GM18517 (cell line): ENCODE measurements at regions not wholly inside any gene's neighbourhood (a gene's known extent, or its start where the extent isn't known, plus 50 kb on each side); places are given as distances from the start of the nearest gene placed in this dataset.

Source experiments
- ATAC-seq: cut with Tn5 transposase; IDR thresholded peaks from one replicate; pipeline ENCODE4 v1.9.1; 2021; ENCODE audit warnings: mild to moderate bottlenecking, moderate library complexity; ENCODE audit not compliant: unreplicated experiment

- no peak for ATAC-seq
These were observed 486.4 kb downstream of the FBXO15 start for GRCh38 chr18:73660931-73661856.

- no peak for ATAC-seq
These were observed 490.9 kb downstream of the FBXO15 start for GRCh38 chr18:73656691-73657090.

DNA sequence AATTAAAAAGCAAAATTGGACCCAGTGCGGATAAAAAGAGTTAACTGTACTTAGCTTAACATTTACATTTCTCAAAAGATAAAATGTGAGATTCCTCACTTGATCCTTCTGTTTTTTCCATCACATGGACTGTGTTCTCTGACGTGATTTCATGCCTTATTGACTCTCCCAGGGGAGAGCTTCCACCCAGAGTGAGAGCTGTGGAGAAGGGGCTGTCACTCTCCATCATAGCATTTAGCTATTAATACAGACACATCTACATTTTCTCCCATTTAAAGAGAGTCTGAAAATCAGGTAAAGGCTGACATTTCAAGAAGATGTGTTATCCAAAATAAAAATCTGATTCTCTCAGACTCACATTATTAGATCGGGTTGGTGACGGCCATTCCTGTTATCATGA lies 493.8 kb downstream of the FBXO15 start:
- no peak for ATAC-seq

DNA sequence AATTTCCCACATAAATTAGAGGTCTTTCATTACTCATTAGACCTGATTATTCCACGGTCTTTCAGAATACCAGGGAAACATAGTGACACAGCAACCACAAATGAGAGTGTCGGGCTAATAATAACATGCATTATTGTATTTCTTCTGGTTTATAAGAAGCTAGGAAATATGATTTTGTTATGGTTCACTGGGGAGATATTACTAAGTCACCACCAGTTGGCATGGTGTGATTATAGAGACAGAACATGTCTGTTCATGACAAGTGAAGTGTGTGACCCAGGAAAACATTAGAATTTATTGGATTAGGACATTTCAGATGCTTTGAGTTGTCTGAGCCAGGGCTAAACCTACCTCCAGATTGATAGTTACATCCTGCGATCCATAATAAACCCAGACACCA lies 494.4 kb downstream of the FBXO15 start:
- no peak for ATAC-seq

- ATAC-seq, result no peak
These were observed 500.2 kb downstream of the FBXO15 start for GRCh38 chr18:73647391-73647790.

GRCh38 chr18:73646772-73647171 lies 500.9 kb downstream of the FBXO15 start:
- ATAC-seq, result no peak

DNA sequence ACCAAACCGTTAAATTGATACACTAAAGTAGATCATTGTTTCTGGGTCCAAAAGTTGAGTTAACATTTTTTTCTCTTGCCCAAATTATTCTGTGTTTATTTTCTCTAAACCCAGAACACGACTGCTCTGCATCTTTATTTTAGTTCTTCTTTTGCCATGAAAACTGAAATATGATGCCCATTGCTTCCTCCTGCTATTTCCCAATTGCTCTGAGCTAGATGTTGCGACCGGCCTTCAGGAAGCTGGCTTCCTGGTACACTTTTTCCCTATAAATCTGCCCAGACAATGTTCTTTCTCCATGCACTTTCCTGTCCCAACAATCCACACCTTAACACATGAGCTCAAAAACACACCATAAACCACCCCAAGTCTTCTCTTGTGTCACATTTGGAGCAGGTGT lies 501.4 kb downstream of the FBXO15 start:
- no peak for ATAC-seq

GRCh38 chr18:73645160-73645715 lies 502.4 kb downstream of the FBXO15 start:
- ATAC-seq, result no peak

GRCh38 chr18:73639788-73640187 lies 507.8 kb downstream of the FBXO15 start:
- ATAC-seq, result no peak

- no peak for ATAC-seq
These were observed 508.9 kb downstream of the FBXO15 start for GRCh38 chr18:73638709-73639108.

DNA sequence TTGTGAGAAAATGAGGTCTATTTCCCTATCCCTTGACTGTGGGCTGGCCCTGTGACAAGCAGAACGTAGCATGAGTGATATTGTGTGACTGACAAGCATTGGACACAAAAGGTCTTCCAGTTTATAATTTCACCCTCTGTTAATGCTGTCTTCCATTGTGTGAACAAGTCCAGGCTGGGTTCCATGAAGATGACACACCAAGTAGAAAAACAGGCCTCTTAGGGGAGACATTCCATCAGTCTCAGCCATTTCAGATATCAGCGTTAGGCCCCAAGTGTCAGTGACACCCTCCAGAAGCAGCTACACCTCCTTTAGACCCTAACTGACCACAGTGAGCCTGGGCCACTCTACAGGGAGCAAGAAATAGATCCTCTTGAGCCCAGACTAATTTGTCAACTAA lies 511.3 kb downstream of the FBXO15 start:
- no peak for ATAC-seq

GRCh38 chr18:73626859-73627258 lies 520.8 kb downstream of the FBXO15 start:
- ATAC-seq, result no peak

- no peak for ATAC-seq
These were observed 521.4 kb downstream of the FBXO15 start for GRCh38 chr18:73626221-73626620.

GRCh38 chr18:73621091-73621490 lies 526.5 kb downstream of the FBXO15 start:
- no peak for ATAC-seq

GRCh38 chr18:73617981-73618380 lies 529.7 kb downstream of the FBXO15 start:
- ATAC-seq, result no peak

- no peak for ATAC-seq
These were observed 532.1 kb downstream of the FBXO15 start for GRCh38 chr18:73615506-73615905.

DNA sequence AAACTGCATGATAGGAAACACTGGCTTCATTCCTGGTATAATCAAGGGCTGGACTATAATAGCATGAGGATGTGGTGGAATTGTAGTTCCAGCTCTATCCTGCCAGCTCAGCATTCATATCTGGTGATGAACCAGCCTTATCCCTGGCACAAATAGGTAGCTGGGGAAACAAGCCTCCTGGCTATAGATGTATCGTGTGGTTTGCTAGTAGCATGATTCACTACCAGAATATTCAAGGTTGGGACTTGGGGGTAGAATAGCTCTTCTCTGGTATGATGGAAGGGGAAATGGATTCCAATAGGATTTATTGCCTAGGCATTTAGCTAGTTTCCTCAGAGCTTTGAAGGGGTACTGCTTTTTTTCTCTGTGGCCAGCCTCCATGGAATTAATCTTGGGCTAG lies 532.8 kb downstream of the FBXO15 start:
- no peak for ATAC-seq

DNA sequence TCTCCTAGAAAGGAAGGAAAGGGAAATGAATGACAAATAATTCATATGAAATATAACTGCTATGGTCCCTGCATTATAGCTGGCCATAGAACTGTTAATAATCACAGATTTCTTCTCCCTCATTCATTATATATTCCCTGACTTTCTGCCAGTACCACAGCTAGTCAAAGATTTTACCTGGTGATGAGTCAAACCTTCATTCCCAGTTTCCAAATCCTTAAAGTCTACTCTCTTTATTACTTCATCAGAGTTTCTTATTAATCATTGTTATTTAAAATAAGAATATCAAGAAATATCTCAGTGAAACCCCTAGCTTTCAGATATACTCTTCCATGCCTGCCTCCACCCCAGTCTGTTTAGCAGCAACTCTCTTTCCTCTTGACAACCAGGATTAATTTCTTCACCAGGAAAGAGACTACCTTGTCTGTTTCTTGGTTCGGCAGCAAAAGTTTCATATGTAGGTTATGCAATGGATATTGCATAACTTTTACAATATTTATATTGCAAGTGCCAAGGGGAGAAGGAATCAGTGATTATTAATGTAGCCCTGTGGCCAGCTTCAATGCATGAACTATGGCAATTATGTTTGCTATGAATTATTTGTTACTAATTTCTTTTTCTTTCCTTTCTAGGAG lies 533.8 kb downstream of the FBXO15 start:
- ATAC-seq, result no peak

GRCh38 chr18:73597832-73598615 lies 549.6 kb downstream of the FBXO15 start:
- ATAC-seq, result no peak

DNA sequence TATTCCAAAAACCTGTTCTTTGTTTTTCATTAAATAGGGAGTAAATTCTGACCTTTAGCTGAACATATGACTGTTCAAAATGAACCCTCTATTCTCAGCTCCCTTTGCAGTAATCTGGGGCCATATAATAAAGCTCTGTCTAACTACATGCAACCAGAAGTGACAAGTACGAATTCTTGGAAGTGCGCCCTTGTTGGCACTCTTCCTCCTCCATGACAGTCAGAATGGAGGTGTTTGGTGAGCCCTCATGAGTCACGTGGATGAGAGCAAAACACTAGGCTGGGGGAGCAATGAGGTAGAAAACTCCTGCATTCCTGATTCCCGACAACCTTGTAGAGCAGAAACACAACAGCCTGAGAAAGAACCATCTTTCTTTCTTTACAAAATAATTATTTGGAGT lies 552.9 kb downstream of the FBXO15 start:
- no peak for ATAC-seq

- ATAC-seq, result no peak
These were observed 554.4 kb downstream of the FBXO15 start for GRCh38 chr18:73593207-73593606.
